ENCODE measurements at regions not wholly inside any gene's neighbourhood (a gene's known extent, or its start where the extent isn't known, plus 50 kb on each side); places are given as distances from the start of the nearest gene placed in this dataset.

DNA sequence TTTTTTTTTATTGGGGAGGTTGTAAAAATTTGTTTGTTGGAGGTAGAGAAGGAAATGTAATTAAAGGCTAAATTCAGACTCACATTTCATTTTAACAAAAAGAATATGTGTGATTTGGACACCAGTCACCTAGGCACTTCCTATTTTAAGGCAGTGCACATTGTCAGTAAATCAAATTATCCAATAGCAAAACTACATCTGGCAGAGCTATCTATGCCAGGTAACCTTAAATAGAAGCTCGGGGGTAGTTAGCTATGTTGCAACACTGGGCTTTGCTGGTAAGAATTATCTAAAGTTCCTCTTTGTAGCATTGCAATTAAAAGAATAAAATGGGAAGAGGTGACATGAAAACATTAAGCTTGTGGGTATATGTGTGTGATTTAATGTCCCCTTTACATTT is 1064.4 kb upstream of the ZEB2 start:
- no peaks in the 10 kb centered on the region; a peak in 1 of 5 replicates for H3K9me3 Mint-ChIP-seq

More for the DNA sequence above, 1064.4 kb upstream of the ZEB2 start:
- Histone ChIP-seq H4K8ac (replicated peaks; ENCODE audit: insufficient read length, low read depth, low read length) (no peak overlapping the region), H3K14ac (ENCODE audit: insufficient read depth, low read length) (no peak overlapping the region), H2BK20ac (ENCODE audit: low read depth, low read length, poor library complexity, severe bottlenecking) (no peak overlapping the region), H3K4me1 (ENCODE audit: insufficient read depth, low read length) (no peaks in the 10 kb centered on the region), H3K79me1 (ENCODE audit: insufficient read depth, low read depth, low read length, poor library complexity, severe bottlenecking) (no peaks in the 10 kb centered on the region), H2BK5ac (ENCODE audit: insufficient read length, low read length) (no peak overlapping the region), H3K9ac (ENCODE audit: extremely low read depth, insufficient read length, low read length) (no peak overlapping the region), H3K23ac (ENCODE audit: insufficient read length, low read depth, low read length) (no peak overlapping the region), H3K4me2 (ENCODE audit: insufficient read depth, insufficient read length, low read length) (no peak overlapping the region), H3K4ac (ENCODE audit: low read depth, low read length) (no peak overlapping the region), H3K23me2 (ENCODE audit: insufficient read length, low read depth, low read length, poor library complexity, severe bottlenecking) (no peaks in the 10 kb centered on the region), H2AK5ac (ENCODE audit: insufficient read length, low read length) (no peak overlapping the region), H3K27me3 (ENCODE audit: insufficient read depth, low read length) (no peaks in the 10 kb centered on the region), H2AFZ (ENCODE audit: low read length) (no peak overlapping the region), H4K91ac (ENCODE audit: insufficient read length, low read depth, low read length) (no peak overlapping the region), H3T11ph (ENCODE audit: low read length) (no peak overlapping the region), H2BK120ac (ENCODE audit: low read depth, low read length, poor library complexity, severe bottlenecking) (no peak overlapping the region), H3K56ac (ENCODE audit: insufficient read length, low read depth, low read length) (no peak overlapping the region), H3K9me3 (ENCODE audit: control insufficient read depth, low read depth, low read length) (no peaks in the 10 kb centered on the region), H4K5ac (ENCODE audit: insufficient read length, low read depth, low read length) (no peak overlapping the region), H2BK15ac (ENCODE audit: low read depth, low read length) (no peak overlapping the region), H3K79me2 (ENCODE audit: insufficient read depth, low read length) (no peaks in the 10 kb centered on the region), H4K20me1 (ENCODE audit: control insufficient read depth, insufficient read depth, insufficient read length) (no peaks in the 10 kb centered on the region), H3K18ac (ENCODE audit: insufficient read length, low read depth, low read length) (no peak overlapping the region), H2BK12ac (ENCODE audit: insufficient read length, low read depth, low read length) (no peak overlapping the region), H3K27ac (ENCODE audit: insufficient read length, low read depth, low read length) (no peak overlapping the region)
- H3K36me3 Mint-ChIP-seq (ENCODE audit: insufficient read depth in 1 of 3, low read depth in 3 of 3), result no peaks in the 10 kb centered on the region
- no peaks in the 10 kb centered on the region for H3K4me1 Mint-ChIP-seq
- WGBS (ENCODE audit: extremely low coverage, insufficient read length, low lambda C conversion rate), result no CpG with 5 or more reads among the region's 1 CpG
- DNase-seq, result no peak
- no peak overlapping the region for H3K27ac Mint-ChIP-seq
- H3K27me3 Mint-ChIP-seq (ENCODE audit: low read depth), result no peaks in the 10 kb centered on the region
- TF ChIP-seq, protein P1, sequence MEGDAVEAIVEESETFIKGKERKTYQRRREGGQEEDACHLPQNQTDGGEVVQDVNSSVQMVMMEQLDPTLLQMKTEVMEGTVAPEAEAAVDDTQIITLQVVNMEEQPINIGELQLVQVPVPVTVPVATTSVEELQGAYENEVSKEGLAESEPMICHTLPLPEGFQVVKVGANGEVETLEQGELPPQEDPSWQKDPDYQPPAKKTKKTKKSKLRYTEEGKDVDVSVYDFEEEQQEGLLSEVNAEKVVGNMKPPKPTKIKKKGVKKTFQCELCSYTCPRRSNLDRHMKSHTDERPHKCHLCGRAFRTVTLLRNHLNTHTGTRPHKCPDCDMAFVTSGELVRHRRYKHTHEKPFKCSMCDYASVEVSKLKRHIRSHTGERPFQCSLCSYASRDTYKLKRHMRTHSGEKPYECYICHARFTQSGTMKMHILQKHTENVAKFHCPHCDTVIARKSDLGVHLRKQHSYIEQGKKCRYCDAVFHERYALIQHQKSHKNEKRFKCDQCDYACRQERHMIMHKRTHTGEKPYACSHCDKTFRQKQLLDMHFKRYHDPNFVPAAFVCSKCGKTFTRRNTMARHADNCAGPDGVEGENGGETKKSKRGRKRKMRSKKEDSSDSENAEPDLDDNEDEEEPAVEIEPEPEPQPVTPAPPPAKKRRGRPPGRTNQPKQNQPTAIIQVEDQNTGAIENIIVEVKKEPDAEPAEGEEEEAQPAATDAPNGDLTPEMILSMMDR (conservative IDR thresholded peaks at IDR 0.05), result no peak
- H3K4me3 Mint-ChIP-seq, result no peak overlapping the region
